H1 (cell line): ENCODE measurements at regions not wholly inside any gene's neighbourhood (a gene's known extent, or its start where the extent isn't known, plus 50 kb on each side); places are given as distances from the start of the nearest gene placed in this dataset.
"Not testable (repeated sequence)": the region's sequence is repeated elsewhere in the genome, so short reads cannot be mapped to it uniquely, and the experiment has no call there.

Source experiments
- MAFK ChIP-seq: IDR thresholded peaks from 2 replicates; pipeline ENCODE4 v1.6.1; 2012; ENCODE audit warnings: low read depth, mild to moderate bottlenecking, improper control_type of control experiment, low read length
- POU5F1 ChIP-seq: IDR thresholded peaks from 2 replicates; pipeline ENCODE4 v1.6.1; 2011; ENCODE audit warnings: low read depth, mild to moderate bottlenecking, low read length, moderate library complexity
- RAD21 ChIP-seq, 2 experiments: IDR thresholded peaks in 1 of 2; conservative IDR thresholded peaks in 1 of 2; 2 replicates each; pipeline ENCODE4 v1.6.1; 2011; ENCODE audit warnings: low read depth in 2 of 2, low read length in 2 of 2, improper control_type of control experiment in 1 of 2, inconsistent platforms in 1 of 2, mild to moderate bottlenecking in 1 of 2, moderate library complexity in 1 of 2

DNA sequence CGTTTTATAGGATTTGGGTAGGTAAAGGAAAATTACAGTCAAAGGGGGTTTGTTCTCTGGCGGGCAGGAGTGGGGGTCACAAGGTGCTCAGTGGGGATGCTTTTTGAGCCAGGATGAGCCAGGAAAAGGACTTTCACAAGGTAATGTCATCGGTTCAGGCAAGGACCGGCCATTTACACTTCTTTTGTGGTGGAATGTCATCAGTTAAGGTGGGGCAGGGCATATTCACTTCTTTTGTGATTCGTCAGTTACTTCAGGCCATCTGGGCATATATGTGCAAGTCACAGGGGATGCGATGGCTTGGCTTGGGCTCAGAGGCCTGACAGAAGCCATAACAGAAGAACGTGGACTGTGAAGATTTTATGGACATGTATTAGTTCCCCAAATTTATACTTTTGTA, 65.6 kb upstream of the SRD5A3 start:
- TF ChIP-seq RAD21 (IDR thresholded peaks at IDR 0.05 in 1 of 2, conservative IDR thresholded peaks at IDR 0.05 in 1 of 2; ENCODE audit: low read depth in 2 of 2, low read length in 2 of 2); MAFK; POU5F1: not testable (repeated sequence)
